ENCODE measurements at regions not wholly inside any gene's neighbourhood (a gene's known extent, or its start where the extent isn't known, plus 50 kb on each side); places are given as distances from the start of the nearest gene placed in this dataset.

- DNase-seq (ENCODE audit: low read depth) = no peak
- no peak for TF ChIP-seq CTCF (conservative IDR thresholded peaks at IDR 0.05; ENCODE audit: control insufficient read depth, insufficient read depth, low read depth, low read length)
- no peak overlapping the region for H3K4me3 ChIP-seq (ENCODE audit: control insufficient read depth, low read depth, low read length)
These were observed 135.3 kb upstream of the WWC1 start for GRCh38 chr5:168156170-168156569.

GRCh38 chr5:168157141-168157540 lies 134.3 kb upstream of the WWC1 start:
- no peak for TF ChIP-seq CTCF (conservative IDR thresholded peaks at IDR 0.05; ENCODE audit: control insufficient read depth, insufficient read depth, low read depth, low read length)
- DNase-seq (ENCODE audit: low read depth) = no peak

GRCh38 chr5:168159425-168159824 lies 132.0 kb upstream of the WWC1 start:
- TF ChIP-seq CTCF (conservative IDR thresholded peaks at IDR 0.05; ENCODE audit: control insufficient read depth, insufficient read depth, low read depth, low read length) = no peak
- no peak for DNase-seq (ENCODE audit: low read depth)

More at GRCh38 chr5:168157141-168157540, 134.3 kb upstream of the WWC1 start:
- no peak overlapping the region for H3K4me3 ChIP-seq (ENCODE audit: control insufficient read depth, low read depth, low read length)

GRCh38 chr5:168162464-168162863 lies 129.0 kb upstream of the WWC1 start:
- no peak for DNase-seq (ENCODE audit: low read depth)
- H3K4me3 ChIP-seq (ENCODE audit: control insufficient read depth, low read depth, low read length) = no peak overlapping the region
- no peak for TF ChIP-seq CTCF (conservative IDR thresholded peaks at IDR 0.05; ENCODE audit: control insufficient read depth, insufficient read depth, low read depth, low read length)

More at GRCh38 chr5:168159425-168159824, 132.0 kb upstream of the WWC1 start:
- H3K4me3 ChIP-seq (ENCODE audit: control insufficient read depth, low read depth, low read length) = no peak overlapping the region

- no peak for TF ChIP-seq CTCF (conservative IDR thresholded peaks at IDR 0.05; ENCODE audit: control insufficient read depth, insufficient read depth, low read depth, low read length)
These were observed 127.5 kb upstream of the WWC1 start for GRCh38 chr5:168163966-168164365.

GRCh38 chr5:168165221-168165914 lies 126.1 kb upstream of the WWC1 start:
- TF ChIP-seq CTCF (conservative IDR thresholded peaks at IDR 0.05; ENCODE audit: control insufficient read depth, insufficient read depth, low read depth, low read length) = no peak
- DNase-seq (ENCODE audit: low read depth) = no peak
- H3K4me3 ChIP-seq (ENCODE audit: control insufficient read depth, low read depth, low read length) = no peak overlapping the region

More at GRCh38 chr5:168163966-168164365, 127.5 kb upstream of the WWC1 start:
- no peak overlapping the region for H3K4me3 ChIP-seq (ENCODE audit: control insufficient read depth, low read depth, low read length)
- no peak for DNase-seq (ENCODE audit: low read depth)
